Osteoblast (primary cell): ENCODE measurements at regions not wholly inside any gene's neighbourhood (a gene's known extent, or its start where the extent isn't known, plus 50 kb on each side); places are given as distances from the start of the nearest gene placed in this dataset.

Experiments used
- DNase-seq: peaks from one replicate; pipeline ENCODE4 v3.0.0; 2011; ENCODE audit warnings: low spot score, mixed read lengths; ENCODE audit not compliant: insufficient read length; ENCODE audit errors: missing footprints
- H2AFZ ChIP-seq: 2 replicates; pipeline ENCODE4 v1.6.0; 2011; ENCODE audit warnings: mild to moderate bottlenecking, low read length
- H3K27ac ChIP-seq: 2 replicates; pipeline ENCODE4 v1.5.1; 2011; ENCODE audit warnings: mild to moderate bottlenecking, low read depth, low read length, moderate library complexity
- H3K27me3 ChIP-seq: 2 replicates; pipeline ENCODE4 v1.6.0; 2012; ENCODE audit warnings: mild to moderate bottlenecking, control low read depth, inconsistent platforms, low read length, moderate library complexity; ENCODE audit not compliant: insufficient read depth
- H3K36me3 ChIP-seq: 2 replicates; pipeline ENCODE4 v1.5.1; 2011; ENCODE audit warnings: mild to moderate bottlenecking, low read length, control low read depth, moderate library complexity; ENCODE audit not compliant: insufficient read depth
- H3K4me1 ChIP-seq: 2 replicates; pipeline ENCODE4 v1.5.1; 2011; ENCODE audit warnings: mild to moderate bottlenecking, low read length, control low read depth, moderate library complexity; ENCODE audit not compliant: insufficient read depth
- H3K4me2 ChIP-seq: 2 replicates; pipeline ENCODE4 v1.6.0; 2011; ENCODE audit warnings: mild to moderate bottlenecking, low read length; ENCODE audit not compliant: insufficient read depth
- H3K4me3 ChIP-seq: fragments of 200-600 bp; sonication (generic); 3 replicates; pipeline ENCODE4 v1.5.1; 2012; ENCODE audit warnings: mild to moderate bottlenecking, low read length, inconsistent platforms; ENCODE audit not compliant: insufficient read depth
- H3K79me2 ChIP-seq: 2 replicates; pipeline ENCODE4 v1.6.0; 2012; ENCODE audit warnings: mild to moderate bottlenecking, low read length, control low read depth, inconsistent platforms; ENCODE audit not compliant: insufficient read depth
- H3K9me3 ChIP-seq: 2 replicates; pipeline ENCODE4 v1.5.1; 2011; ENCODE audit warnings: low read depth, low read length, control low read depth
- H4K20me1 ChIP-seq: 2 replicates; pipeline ENCODE4 v1.6.0; 2012; ENCODE audit warnings: mild to moderate bottlenecking, low read length, control low read depth; ENCODE audit not compliant: insufficient read depth
- CTCF ChIP-seq: IDR thresholded peaks from 2 replicates; pipeline ENCODE4 v1.5.1; 2011; ENCODE audit warnings: mild to moderate bottlenecking, low read depth, low read length, moderate library complexity; ENCODE audit errors: extremely low read depth

GRCh38 chr15:85879334-85880163 is 84.8 kb upstream of the KLHL25 start:
- H3K9me3 ChIP-seq: no peaks in the 10 kb centered on the region
- H3K4me3 ChIP-seq: peak overlapping the region; percentile 10
- H3K4me2 ChIP-seq: peak overlapping the region; percentile 48
- H3K27ac ChIP-seq: no peak overlapping the region
- H4K20me1 ChIP-seq: no peaks in the 10 kb centered on the region
- no peak for TF ChIP-seq CTCF
- no peak for DNase-seq
- no peaks in the 10 kb centered on the region for H3K27me3 ChIP-seq
- H3K36me3 ChIP-seq: no peaks in the 10 kb centered on the region
- H2AFZ ChIP-seq: peak overlapping the region; percentile 62
- no peaks in the 10 kb centered on the region for H3K79me2 ChIP-seq
- H3K4me1 ChIP-seq: peaks cover 5% of the 10 kb centered on the region

GRCh38 chr15:85880501-85881190 is 85.9 kb upstream of the KLHL25 start:
- H3K36me3 ChIP-seq: no peaks in the 10 kb centered on the region
- H3K4me1 ChIP-seq: peaks cover 5% of the 10 kb centered on the region
- no peak overlapping the region for H3K4me3 ChIP-seq
- no peak overlapping the region for H2AFZ ChIP-seq
- H3K27ac ChIP-seq: no peak overlapping the region
- DNase-seq: no peak
- no peaks in the 10 kb centered on the region for H3K27me3 ChIP-seq
- no peak overlapping the region for H3K4me2 ChIP-seq
- no peaks in the 10 kb centered on the region for H3K9me3 ChIP-seq
- no peaks in the 10 kb centered on the region for H3K79me2 ChIP-seq
- no peaks in the 10 kb centered on the region for H4K20me1 ChIP-seq
- no peak for TF ChIP-seq CTCF

- H3K36me3 ChIP-seq: no peaks in the 10 kb centered on the region
- H2AFZ ChIP-seq: no peak overlapping the region
- no peaks in the 10 kb centered on the region for H3K4me1 ChIP-seq
- no peaks in the 10 kb centered on the region for H4K20me1 ChIP-seq
- no peak for DNase-seq
- H3K27ac ChIP-seq: no peak overlapping the region
- no peak overlapping the region for H3K4me3 ChIP-seq
- no peaks in the 10 kb centered on the region for H3K27me3 ChIP-seq
- H3K79me2 ChIP-seq: no peaks in the 10 kb centered on the region
- no peaks in the 10 kb centered on the region for H3K9me3 ChIP-seq
- H3K4me2 ChIP-seq: no peak overlapping the region
- no peak for TF ChIP-seq CTCF
Measured at GRCh38 chr15:85886309-85886811, 91.6 kb upstream of the KLHL25 start.
